CD4-positive, alpha-beta T cell (primary cell): ENCODE measurements at regions not wholly inside any gene's neighbourhood (a gene's known extent, or its start where the extent isn't known, plus 50 kb on each side); places are given as distances from the start of the nearest gene placed in this dataset.

Source experiments
- ATAC-seq: fragments of 200-7000 bp; cut with Tn5 transposase; one replicate; pipeline ENCODE4 v1.10.0; 2022; ENCODE audit warnings: mild to moderate bottlenecking; ENCODE audit not compliant: poor library complexity
- CTCF ChIA-PET: fragments of 350-600 bp; sonication (Branson Sonifier 250); formaldehyde crosslinking; loops from one replicate; lab custom pipeline; 2021; ENCODE audit warnings: antibody characterized with exemption, inconsistent platforms; lab: Charles Lee
- POLR2A ChIA-PET: fragments of 350-600 bp; sonication (Branson Sonifier 250); formaldehyde crosslinking; loops from one replicate; lab custom pipeline; 2021; ENCODE audit warnings: antibody characterized with exemption, inconsistent platforms; lab: Charles Lee
- DNase-seq, 14 experiments: peaks; one replicate each; pipeline ENCODE4 v3.0.0-alpha.2; 2013 to 2020; ENCODE audit warnings: mixed read lengths in 2 of 14
- H3K27ac ChIP-seq, 2 donors: one replicate each; pipeline versions ENCODE4 v1.5.1 to v1.7.0; 2013; ENCODE audit warnings: low read length in 2 of 2, low read depth in 1 of 2, mild to moderate bottlenecking in 1 of 2
- H3K27me3 ChIP-seq, 2 experiments: 1 replicate in 1 of 2; 2 replicates in 1 of 2; pipeline versions ENCODE4 v1.6.1 to v1.7.0; 2013; ENCODE audit warnings: low read length in 2 of 2, control low read depth in 1 of 2, mild to moderate bottlenecking in 1 of 2, moderate library complexity in 1 of 2; ENCODE audit not compliant: insufficient read depth in 2 of 2, control insufficient read depth in 1 of 2
- H3K36me3 ChIP-seq: one replicate; pipeline ENCODE4 v1.6.1; 2013; ENCODE audit warnings: low read length, control low read depth; ENCODE audit not compliant: insufficient read depth
- H3K4me1 ChIP-seq: one replicate; pipeline ENCODE4 v1.6.1; 2013; ENCODE audit warnings: low read length, control low read depth; ENCODE audit not compliant: insufficient read depth
- H3K4me3 ChIP-seq: one replicate; pipeline ENCODE4 v1.5.1; 2013; ENCODE audit warnings: mild to moderate bottlenecking, low read length, moderate library complexity
- H3K9me3 ChIP-seq, 2 experiments: 1 replicate in 1 of 2; 2 replicates in 1 of 2; pipeline versions ENCODE4 v1.6.1 to v1.7.0; 2013; ENCODE audit warnings: low read length in 2 of 2, mild to moderate bottlenecking in 2 of 2, control low read depth in 1 of 2, moderate library complexity in 1 of 2; ENCODE audit not compliant: control insufficient read depth in 1 of 2, insufficient read depth in 1 of 2
- H3K27ac Mint-ChIP-seq: one replicate; pipeline ENCODE4 v1.8.0; 2020; ENCODE audit warnings: mixed read lengths
- H3K27me3 Mint-ChIP-seq: one replicate; pipeline ENCODE4 v1.8.0; 2021; ENCODE audit warnings: mixed read lengths
- H3K36me3 Mint-ChIP-seq: one replicate; pipeline ENCODE4 v1.8.0; 2021; ENCODE audit warnings: low read depth, mixed read lengths
- H3K4me1 Mint-ChIP-seq: one replicate; pipeline ENCODE4 v1.8.0; 2021; ENCODE audit warnings: low read depth, mixed read lengths
- H3K4me3 Mint-ChIP-seq: one replicate; pipeline ENCODE4 v1.8.0; 2020; ENCODE audit warnings: mild to moderate bottlenecking, mixed read lengths
- H3K9me3 Mint-ChIP-seq: one replicate; pipeline ENCODE4 v1.8.0; 2020; ENCODE audit warnings: mixed read lengths
- CTCF ChIP-seq: fragments of 200-600 bp; IDR thresholded peaks from one replicate; pipeline ENCODE4 v1.8.0; 2022; ENCODE audit warnings: antibody characterized with exemption, mild to moderate bottlenecking
- intact Hi-C, 2 experiments: fragments of 100-400 bp; cut with DNase I in 1 of 2; cut with micrococcal nuclease in 1 of 2; formaldehyde crosslinking; loops; one replicate each; pipeline versions ENCODE4 v1.15.1 to v1.9.0; 2023 to 2025; cut with DNase I, micrococcal nuclease

GRCh38 chrX:39603230-39603629 is 494.5 kb downstream of the BCOR start:
- CTCF ChIA-PET: no interaction called here
- H3K27me3 ChIP-seq: no peaks in the 10 kb centered on the region

GRCh38 chrX:39605183-39605582 is 492.6 kb downstream of the BCOR start:
- no peaks in the 10 kb centered on the region for H3K27me3 Mint-ChIP-seq
- TF ChIP-seq CTCF: no peak
- no peaks in the 10 kb centered on the region for H3K36me3 Mint-ChIP-seq
- Histone ChIP-seq H3K4me1 (no peaks in the 10 kb centered on the region), H3K36me3 (no peaks in the 10 kb centered on the region), H3K4me3 (no peak overlapping the region), H3K9me3 (no peaks in the 10 kb centered on the region), H3K27me3 (no peaks in the 10 kb centered on the region), H3K27ac (no peak overlapping the region)
- no peak overlapping the region for H3K27ac Mint-ChIP-seq
- DNase-seq: no peak
- H3K4me1 Mint-ChIP-seq: no peaks in the 10 kb centered on the region
- no peaks in the 10 kb centered on the region for H3K9me3 Mint-ChIP-seq
- no peak overlapping the region for H3K4me3 Mint-ChIP-seq
- no peak for ATAC-seq
- intact Hi-C loops: no loop called here
- ChIA-PET CTCF (interaction anchor here (0.6 kb wide), 1 partner anchor 10 kb away, joined by 3 read pairs; no protein-coding TSS in a partner anchor), POLR2A (no interaction called here)

More at GRCh38 chrX:39603230-39603629, 494.5 kb downstream of the BCOR start:
- ATAC-seq (no peak), DNase-seq (no peak)
- Histone ChIP-seq H3K36me3 (no peaks in the 10 kb centered on the region), H3K27ac (no peak overlapping the region), H3K9me3 (no peaks in the 10 kb centered on the region), H3K4me3 (no peak overlapping the region), H3K4me1 (no peaks in the 10 kb centered on the region)
- H3K27me3 Mint-ChIP-seq: no peaks in the 10 kb centered on the region
- no peaks in the 10 kb centered on the region for H3K4me1 Mint-ChIP-seq
- H3K9me3 Mint-ChIP-seq: no peaks in the 10 kb centered on the region
- TF ChIP-seq CTCF: no peak
- no peak overlapping the region for H3K4me3 Mint-ChIP-seq
- no peak overlapping the region for H3K27ac Mint-ChIP-seq
- intact Hi-C loops: no loop called here
- POLR2A ChIA-PET: no interaction called here
- H3K36me3 Mint-ChIP-seq: no peaks in the 10 kb centered on the region

GRCh38 chrX:39605866-39606265 is 491.9 kb downstream of the BCOR start:
- ATAC-seq (no peak), DNase-seq (no peak)
- no peak overlapping the region for H3K27ac Mint-ChIP-seq
- H3K4me1 ChIP-seq: no peaks in the 10 kb centered on the region
- H3K27me3 ChIP-seq: no peaks in the 10 kb centered on the region
- CTCF ChIA-PET: interaction anchor here (0.6 kb wide), 1 partner anchor 9 kb away, joined by 3 read pairs; no protein-coding TSS in a partner anchor
- TF ChIP-seq CTCF: no peak
- H3K36me3 Mint-ChIP-seq: no peaks in the 10 kb centered on the region
- H3K4me1 Mint-ChIP-seq: no peaks in the 10 kb centered on the region
- no peaks in the 10 kb centered on the region for H3K9me3 Mint-ChIP-seq
- POLR2A ChIA-PET: no interaction called here
- no peaks in the 10 kb centered on the region for H3K36me3 ChIP-seq
- intact Hi-C loops: no loop called here
- no peaks in the 10 kb centered on the region for H3K9me3 ChIP-seq
- H3K4me3 ChIP-seq: no peak overlapping the region
- H3K27me3 Mint-ChIP-seq: no peaks in the 10 kb centered on the region
- H3K4me3 Mint-ChIP-seq: no peak overlapping the region
- no peak overlapping the region for H3K27ac ChIP-seq
